RWPE2 (cell line): ENCODE measurements at regions not wholly inside any gene's neighbourhood (a gene's known extent, or its start where the extent isn't known, plus 50 kb on each side); places are given as distances from the start of the nearest gene placed in this dataset.

Experiments used
- ATAC-seq: fragments of 200-7000 bp; cut with Tn5 transposase; 3 replicates; pipeline ENCODE4 v1.9.1; 2021; ENCODE audit warnings: low read depth
- DNase-seq: peaks from one replicate; pipeline ENCODE4 v3.0.0-alpha.2; 2020; ENCODE audit warnings: low spot score
- H3K27ac ChIP-seq: fragments of 450-650 bp; 2 replicates; pipeline ENCODE4 v1.5.1; 2017; ENCODE audit warnings: mild to moderate bottlenecking; ENCODE audit not compliant: poor library complexity, severe bottlenecking
- H3K27me3 ChIP-seq: fragments of 250-450 bp; sonication (Bioruptor Pico); 2 replicates; pipeline ENCODE4 v1.5.1; 2021; ENCODE audit warnings: mild to moderate bottlenecking, moderate library complexity; ENCODE audit not compliant: insufficient read depth, poor library complexity, severe bottlenecking
- H3K36me3 ChIP-seq: fragments of 250-450 bp; sonication (Bioruptor Pico); 2 replicates; pipeline ENCODE4 v1.5.1; 2020; ENCODE audit warnings: low read depth, mild to moderate bottlenecking, moderate library complexity
- H3K4me1 ChIP-seq: fragments of 250-450 bp; sonication (Bioruptor Pico); 2 replicates; pipeline ENCODE4 v1.5.1; 2021; ENCODE audit warnings: mild to moderate bottlenecking, moderate library complexity; ENCODE audit not compliant: insufficient read depth, poor library complexity, severe bottlenecking
- H3K4me3 ChIP-seq: fragments of 250-450 bp; sonication (Bioruptor Pico); 2 replicates; pipeline ENCODE4 v1.5.1; 2021; ENCODE audit warnings: mild to moderate bottlenecking, moderate library complexity; ENCODE audit not compliant: severe bottlenecking
- H3K9me3 ChIP-seq: fragments of 250-450 bp; sonication (Bioruptor Pico); 2 replicates; pipeline ENCODE4 v1.5.1; 2021; ENCODE audit warnings: mild to moderate bottlenecking, moderate library complexity; ENCODE audit not compliant: severe bottlenecking
- CTCF ChIP-seq: fragments of 450-650 bp; IDR thresholded peaks from one replicate; pipeline ENCODE4 v1.5.1; 2017; ENCODE audit warnings: mild to moderate bottlenecking, moderate library complexity; ENCODE audit not compliant: poor library complexity, severe bottlenecking

DNA sequence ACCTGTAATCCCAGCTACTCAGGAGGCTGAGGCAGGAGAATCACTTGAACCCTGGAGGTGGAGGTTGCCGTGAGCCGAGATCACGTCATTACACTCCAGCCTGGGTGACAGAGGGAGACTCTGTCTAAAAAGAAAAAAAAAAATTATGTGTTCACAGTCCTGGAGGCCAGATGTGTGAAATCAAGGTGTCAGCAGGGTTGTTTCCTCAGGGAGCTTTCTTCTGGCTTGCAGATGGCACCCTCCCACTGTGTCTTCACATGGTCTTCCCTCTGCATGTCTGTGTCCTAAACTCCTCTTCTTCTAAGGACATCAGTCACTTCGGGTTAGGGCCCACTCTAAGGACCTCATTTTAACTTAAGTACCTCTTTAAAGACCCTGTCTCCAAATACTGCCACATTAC is 56.1 kb upstream of the UBE2E1 start:
- no peaks in the 10 kb centered on the region for H3K36me3 ChIP-seq
- H3K4me3 ChIP-seq: no peak overlapping the region
- no peak overlapping the region for H3K27ac ChIP-seq
- no peaks in the 10 kb centered on the region for H3K4me1 ChIP-seq
- no peaks in the 10 kb centered on the region for H3K27me3 ChIP-seq
- no peaks in the 10 kb centered on the region for H3K9me3 ChIP-seq
- DNase-seq (no peak), ATAC-seq (no peak)
- no peak for TF ChIP-seq CTCF

DNA sequence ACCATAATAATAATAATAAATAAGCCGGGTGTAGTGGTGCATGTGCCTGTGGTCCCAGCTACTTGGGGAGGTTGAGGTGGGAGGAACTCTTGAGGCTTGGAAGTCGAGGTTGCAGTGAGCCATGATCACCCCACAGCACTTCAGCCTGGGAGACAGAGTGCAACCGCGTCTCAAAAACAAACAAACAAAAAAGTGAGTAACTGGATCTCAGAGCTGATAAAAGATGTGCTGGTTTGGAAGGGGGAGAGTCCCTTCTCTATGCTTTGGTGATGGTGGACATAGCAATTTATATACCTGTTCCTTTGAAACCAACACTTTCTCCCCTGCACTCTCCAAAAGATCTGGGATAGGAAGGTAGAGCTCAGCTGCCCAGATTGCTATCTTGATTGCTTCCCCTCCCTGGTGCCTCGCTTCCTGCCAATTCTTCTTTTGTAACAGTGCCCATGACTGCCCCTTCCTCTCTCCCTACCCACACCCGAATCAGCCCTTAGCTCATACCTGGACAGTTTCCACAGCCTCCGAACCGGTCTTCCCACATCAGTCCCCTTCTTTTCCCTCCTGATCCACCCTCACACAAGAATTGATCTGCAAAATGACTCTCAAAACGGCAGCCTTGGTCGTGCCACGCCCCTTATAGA is 55.1 kb upstream of the UBE2E1 start:
- no peak for TF ChIP-seq CTCF
- Histone ChIP-seq H3K4me1 (no peaks in the 10 kb centered on the region), H3K27ac (no peak overlapping the region), H3K27me3 (no peaks in the 10 kb centered on the region), H3K9me3 (no peaks in the 10 kb centered on the region), H3K4me3 (no peak overlapping the region), H3K36me3 (no peaks in the 10 kb centered on the region)
- no peak for ATAC-seq
- DNase-seq: no peak

GRCh38 chr3:23751212-23751723 is 54.5 kb upstream of the UBE2E1 start:
- Histone ChIP-seq H3K4me3 (no peak overlapping the region), H3K36me3 (no peaks in the 10 kb centered on the region), H3K27me3 (no peaks in the 10 kb centered on the region), H3K9me3 (no peaks in the 10 kb centered on the region), H3K27ac (no peak overlapping the region), H3K4me1 (no peaks in the 10 kb centered on the region)
- ATAC-seq: no peak
- no peak for DNase-seq
- no peak for TF ChIP-seq CTCF

DNA sequence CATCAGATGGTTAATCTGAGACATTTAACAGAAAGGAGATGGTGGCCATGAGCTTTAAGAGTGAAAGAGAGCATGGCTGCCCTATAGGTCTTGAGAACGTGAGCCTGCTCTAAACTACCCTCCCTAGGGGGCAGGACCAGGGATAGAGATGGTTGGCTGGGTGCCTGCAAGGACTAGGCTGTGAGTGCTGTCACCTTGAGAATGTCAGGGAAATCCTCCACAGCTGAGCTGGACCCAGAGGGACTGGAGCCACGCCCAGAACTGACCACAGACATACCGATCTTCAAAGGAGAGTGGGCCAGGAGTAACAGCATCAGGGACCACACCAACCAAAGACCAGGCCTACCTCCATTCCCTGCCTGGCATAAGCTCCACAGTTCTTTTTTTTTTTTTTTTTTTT is 53.6 kb upstream of the UBE2E1 start:
- no peaks in the 10 kb centered on the region for H3K4me1 ChIP-seq
- H3K27me3 ChIP-seq: no peaks in the 10 kb centered on the region
- TF ChIP-seq CTCF: no peak
- no peak for DNase-seq
- ATAC-seq: no peak
- no peak overlapping the region for H3K27ac ChIP-seq
- H3K36me3 ChIP-seq: no peaks in the 10 kb centered on the region
- H3K9me3 ChIP-seq: no peaks in the 10 kb centered on the region
- H3K4me3 ChIP-seq: no peak overlapping the region

GRCh38 chr3:23754215-23754614 is 51.5 kb upstream of the UBE2E1 start:
- Histone ChIP-seq H3K27me3 (no peaks in the 10 kb centered on the region), H3K27ac (no peak overlapping the region), H3K4me1 (no peaks in the 10 kb centered on the region), H3K36me3 (no peaks in the 10 kb centered on the region), H3K9me3 (no peaks in the 10 kb centered on the region), H3K4me3 (no peak overlapping the region)
- DNase-seq: no peak
- no peak for TF ChIP-seq CTCF
- no peak for ATAC-seq
